Kasumi-1 (cell line): ENCODE measurements at regions not wholly inside any gene's neighbourhood (a gene's known extent, or its start where the extent isn't known, plus 50 kb on each side); places are given as distances from the start of the nearest gene placed in this dataset.
A peak's percentile ranks its signal among the peaks of the same experiment; 100 is the strongest.
"Not testable (repeated sequence)": the region's sequence is repeated elsewhere in the genome, so short reads cannot be mapped to it uniquely, and the experiment has no call there.

Source experiments
- DNase-seq, 2 experiments: peaks; one replicate each; lab custom pipeline; 2025; lab: John Stamatoyannopoulos, UW

DNA sequence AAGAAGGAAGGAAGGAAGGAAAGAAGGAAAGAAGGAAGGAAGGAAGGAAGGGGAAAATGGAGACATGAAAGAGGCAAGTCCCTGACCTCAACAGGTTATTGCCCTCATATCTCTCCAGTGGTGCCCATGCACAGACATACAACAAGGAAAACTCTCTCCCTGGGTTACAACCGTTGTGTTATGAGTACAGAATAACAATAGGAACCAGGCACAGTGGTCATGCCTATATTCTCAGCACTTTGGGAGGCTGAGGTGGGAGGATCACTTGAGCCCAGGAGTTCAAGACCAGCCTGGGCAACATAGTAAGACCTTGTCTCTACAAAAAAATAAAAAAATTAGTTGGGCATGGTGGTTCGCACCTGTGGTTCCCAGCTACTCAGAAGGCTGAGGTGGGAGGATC, 139.4 kb upstream of the HMGA2 start:
- DNase-seq: no peak

DNA sequence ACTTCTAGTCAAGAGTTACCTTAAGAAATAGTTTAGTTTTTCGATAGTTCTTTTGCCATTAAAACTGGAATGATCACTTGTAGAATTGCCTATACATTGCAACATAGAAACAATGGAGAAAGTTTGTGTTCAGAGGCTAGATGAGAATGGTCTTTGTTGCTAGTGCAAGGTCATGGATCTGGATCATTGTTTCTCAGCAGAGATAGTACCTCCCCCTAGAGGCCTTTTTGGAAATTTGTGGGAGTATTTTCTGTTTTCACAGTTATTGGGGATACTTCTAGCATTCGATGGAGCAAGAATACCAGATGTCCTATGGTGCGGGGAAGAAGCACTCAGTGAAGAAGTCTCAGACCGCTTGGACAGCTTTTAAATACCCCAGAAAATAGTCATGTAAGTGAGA, 138.8 kb upstream of the HMGA2 start:
- DNase-seq: peak; percentile 46 to 54

DNA sequence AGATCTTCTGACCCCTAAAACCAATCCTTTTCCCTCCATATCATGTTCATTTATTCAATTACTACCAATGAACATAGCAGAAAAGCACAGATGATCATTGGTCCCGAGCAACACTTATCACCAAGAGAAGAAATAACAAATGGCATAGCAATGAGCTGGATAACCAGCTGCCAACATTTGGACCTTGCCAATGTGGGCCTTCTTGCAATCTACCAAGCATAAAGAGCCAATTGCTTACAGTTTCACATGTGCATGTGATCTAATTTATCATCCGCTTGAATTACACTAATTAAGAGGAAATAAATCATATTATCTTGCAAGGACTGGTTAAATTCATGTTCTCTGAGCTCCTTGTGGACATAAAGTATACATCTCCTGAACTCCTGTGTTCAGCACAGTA, 134.8 kb upstream of the HMGA2 start:
- DNase-seq: no peak

- no peak for DNase-seq
Measured at GRCh38 chr12:65690477-65690876, 133.8 kb upstream of the HMGA2 start.

GRCh38 chr12:65694130-65694529, 130.2 kb upstream of the HMGA2 start:
- DNase-seq: no peak

- no peak for DNase-seq
Measured at GRCh38 chr12:65695113-65695865, 129.0 kb upstream of the HMGA2 start.

GRCh38 chr12:65696227-65696626, 128.1 kb upstream of the HMGA2 start:
- no peak for DNase-seq

DNA sequence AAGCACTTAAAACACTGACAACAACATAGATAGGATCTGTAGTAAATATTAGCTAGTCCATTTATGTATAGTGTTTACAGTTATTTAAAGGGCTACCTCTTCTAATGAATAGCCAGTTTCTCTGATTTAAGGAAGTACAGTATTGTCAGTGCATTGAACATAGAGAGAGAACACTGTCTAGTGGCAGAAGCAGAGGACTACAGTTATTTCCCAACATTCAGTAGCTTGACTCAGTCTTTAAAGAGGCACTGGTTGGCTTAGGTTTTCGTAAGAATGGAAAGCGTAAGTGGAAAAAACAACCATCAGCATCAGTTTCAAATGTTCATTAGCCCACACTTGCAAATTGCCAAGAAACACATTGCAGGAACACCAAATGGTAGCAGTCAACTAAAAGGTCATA, 125.0 kb upstream of the HMGA2 start:
- DNase-seq: peak; percentile 68 to 83

DNA sequence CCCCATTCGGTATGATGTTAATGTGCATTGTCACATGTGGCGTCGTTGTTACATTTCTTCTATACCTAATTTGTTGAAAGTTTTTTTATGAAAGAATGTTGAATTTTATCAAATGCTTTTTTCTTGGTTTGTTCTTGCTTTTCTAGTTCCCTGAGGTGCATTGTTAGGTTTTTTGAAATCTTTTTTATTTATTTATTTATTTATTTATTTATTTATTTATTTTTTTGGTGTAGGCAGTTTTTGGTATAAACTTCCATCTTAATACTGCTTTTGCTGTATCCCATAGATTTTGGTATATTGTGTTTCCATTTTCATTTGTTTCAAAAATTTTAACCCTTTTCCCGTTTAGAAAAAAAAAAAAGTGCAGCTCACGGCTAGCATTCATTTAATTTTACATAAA, 121.1 kb upstream of the HMGA2 start:
- DNase-seq: no peak

DNA sequence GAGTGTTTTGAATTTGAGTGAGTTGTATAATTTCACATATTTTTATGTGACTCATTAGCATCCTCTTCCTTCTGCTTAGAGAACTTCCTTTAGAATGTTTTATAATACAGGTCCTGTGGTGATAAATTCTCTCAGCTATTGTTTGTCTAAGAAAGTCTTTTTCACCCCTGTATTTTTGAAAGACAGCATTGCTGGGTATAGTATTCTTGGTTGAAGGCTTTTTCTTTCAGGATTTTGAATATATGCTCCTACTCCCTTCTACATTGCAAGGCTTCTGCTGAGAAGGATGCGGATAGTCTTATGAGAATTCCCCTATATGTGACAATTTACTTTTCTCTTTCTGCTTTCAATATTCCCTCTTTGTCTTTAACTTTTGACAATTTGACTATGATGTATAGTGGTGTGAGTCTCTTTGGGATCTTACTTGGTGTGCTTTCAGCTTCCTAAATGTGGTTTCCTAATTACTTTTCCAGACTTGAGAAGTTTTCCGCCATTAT, 118.9 kb upstream of the HMGA2 start:
- DNase-seq: no peak

GRCh38 chr12:65707051-65707450, 117.2 kb upstream of the HMGA2 start:
- DNase-seq: no peak

- DNase-seq: no peak
Measured at GRCh38 chr12:65712260-65713004, 111.9 kb upstream of the HMGA2 start.

GRCh38 chr12:65715961-65716360, 108.3 kb upstream of the HMGA2 start:
- no peak for DNase-seq

- no peak for DNase-seq
Measured at GRCh38 chr12:65720136-65721130, 103.8 kb upstream of the HMGA2 start.

DNA sequence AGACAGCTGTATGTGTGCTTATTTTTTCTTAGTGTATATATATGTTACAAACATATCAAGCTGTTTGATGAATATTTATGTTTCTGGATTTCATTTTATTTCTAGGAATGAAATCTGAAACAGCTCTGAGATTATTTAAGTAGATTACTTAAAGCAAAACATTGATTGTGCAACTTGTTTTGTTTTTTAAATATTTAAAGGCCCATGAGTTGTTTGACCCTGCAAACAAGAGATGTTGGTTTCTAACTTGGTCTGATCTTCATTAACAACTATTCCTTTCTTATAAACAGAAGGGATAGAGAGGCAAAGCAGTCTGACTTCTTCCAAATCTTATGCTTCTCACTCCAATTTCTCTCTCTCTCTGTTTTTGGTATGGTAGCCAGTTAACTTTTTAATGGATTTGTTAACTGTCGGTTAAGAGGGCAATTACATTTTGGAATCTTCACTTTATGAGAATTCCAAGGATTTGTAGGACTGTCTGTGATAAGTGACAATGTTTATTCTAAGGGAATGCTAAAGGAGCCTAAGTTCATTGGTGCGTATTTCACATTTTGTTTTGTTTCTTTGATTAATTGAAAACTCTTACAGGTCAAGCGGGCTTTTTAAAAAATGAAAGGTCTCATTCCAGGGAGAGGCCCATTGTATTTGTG, 102.6 kb upstream of the HMGA2 start:
- no peak for DNase-seq

DNA sequence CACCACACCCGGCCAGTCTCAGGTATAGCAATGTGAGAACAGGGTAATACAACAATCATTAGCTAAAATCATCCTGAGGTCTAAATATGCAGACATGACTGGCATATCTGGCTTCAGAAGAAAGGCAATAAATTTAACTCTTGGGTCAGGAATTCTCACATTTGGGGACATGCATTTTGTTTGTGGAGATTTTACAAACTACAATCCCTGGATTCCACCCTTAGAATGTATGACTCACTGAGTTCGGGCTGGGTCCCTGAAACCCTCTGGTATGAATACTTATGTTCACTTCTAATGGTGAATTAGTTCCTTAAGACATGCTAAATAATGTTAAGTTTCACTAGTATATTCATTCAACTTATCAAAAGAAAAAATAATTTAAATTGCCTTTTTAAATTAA, 98.9 kb upstream of the HMGA2 start:
- DNase-seq: no peak

- DNase-seq: no peak
Measured at GRCh38 chr12:65728455-65728847, 95.8 kb upstream of the HMGA2 start.

GRCh38 chr12:65728848-65729793, 95.2 kb upstream of the HMGA2 start:
- DNase-seq: no peak

DNA sequence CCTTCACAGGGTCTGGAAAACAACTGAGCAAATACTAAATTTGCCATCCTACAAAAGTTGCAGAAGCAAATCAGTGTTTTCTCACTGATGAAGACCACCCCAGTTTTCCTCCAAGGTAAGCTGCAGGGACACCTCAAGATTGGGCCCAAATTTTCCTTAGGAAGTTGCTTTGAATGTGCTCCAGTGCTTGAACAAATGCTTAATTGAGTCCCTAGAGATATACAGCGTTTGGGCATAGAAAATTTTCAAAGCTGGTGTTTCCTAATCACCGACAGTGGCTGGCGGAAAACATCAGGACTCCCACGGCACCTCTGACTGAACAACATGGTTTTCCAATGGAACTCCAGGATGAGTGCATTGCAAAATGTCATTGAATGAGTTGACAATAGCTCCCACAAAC, 92.5 kb upstream of the HMGA2 start:
- DNase-seq: no peak

GRCh38 chr12:65733643-65734042, 90.6 kb upstream of the HMGA2 start:
- not testable (repeated sequence) for DNase-seq

DNA sequence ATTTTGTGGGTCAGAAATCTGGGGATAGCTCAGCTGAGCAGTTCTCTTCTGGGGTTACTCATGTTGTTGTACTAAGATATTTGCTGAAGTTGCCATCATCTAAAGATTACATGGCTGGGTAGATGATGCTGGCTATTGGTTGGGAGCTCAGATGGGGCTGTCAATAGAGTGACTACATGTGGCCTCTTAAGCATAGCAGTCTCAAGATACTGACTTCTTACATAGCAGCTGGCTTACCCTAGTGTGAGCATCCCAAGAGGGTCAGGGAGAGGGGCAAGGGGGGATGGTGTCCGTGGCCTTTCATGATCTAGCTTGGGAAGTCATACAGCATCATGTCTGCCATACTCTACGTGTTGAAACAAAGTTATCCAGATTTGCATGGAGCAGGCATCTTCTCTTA, 90.1 kb upstream of the HMGA2 start:
- DNase-seq: no peak
